OCI-LY1 (cell line): ENCODE measurements at regions not wholly inside any gene's neighbourhood (a gene's known extent, or its start where the extent isn't known, plus 50 kb on each side); places are given as distances from the start of the nearest gene placed in this dataset.

Source experiments
- EZH2 ChIP-seq: fragments of 200-600 bp; sonication (generic), shearing (Covaris generic); IDR thresholded peaks from 2 replicates; pipeline ENCODE4 v1.8.0; 2017; ENCODE audit warnings: borderline replicate concordance, mixed run types, mild to moderate bottlenecking, antibody characterized with exemption, low read length, moderate library complexity, mixed read lengths
- TF ChIP-seq, protein P1 (sequence below): fragments of 200-600 bp; sonication (generic), shearing (Covaris generic); IDR thresholded peaks from 2 replicates; pipeline ENCODE4 v1.5.1; 2017; ENCODE audit warnings: mild to moderate bottlenecking, antibody characterized with exemption, low read length, moderate library complexity, mixed read lengths

DNA sequence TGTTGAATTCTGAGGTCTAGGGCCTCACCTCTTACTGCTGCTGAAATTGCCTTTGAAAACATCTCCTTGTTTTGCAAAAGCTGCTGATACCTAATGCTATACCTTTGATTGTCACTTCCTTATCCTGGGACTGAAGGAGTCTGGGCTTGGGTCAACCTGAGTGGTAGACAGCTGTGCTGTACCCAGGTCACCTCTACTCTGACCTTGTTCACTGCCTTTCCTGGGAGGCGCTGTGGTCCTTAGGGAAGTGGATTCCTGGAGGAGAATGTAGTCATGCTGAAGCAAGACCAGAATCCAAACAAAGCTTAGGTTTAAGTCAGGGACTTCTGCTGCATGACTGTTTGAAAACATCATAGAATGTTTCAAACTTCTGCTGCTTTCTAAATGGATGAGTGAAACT, 191.4 kb downstream of the SNAPC1 start:
- TF ChIP-seq, protein P1, sequence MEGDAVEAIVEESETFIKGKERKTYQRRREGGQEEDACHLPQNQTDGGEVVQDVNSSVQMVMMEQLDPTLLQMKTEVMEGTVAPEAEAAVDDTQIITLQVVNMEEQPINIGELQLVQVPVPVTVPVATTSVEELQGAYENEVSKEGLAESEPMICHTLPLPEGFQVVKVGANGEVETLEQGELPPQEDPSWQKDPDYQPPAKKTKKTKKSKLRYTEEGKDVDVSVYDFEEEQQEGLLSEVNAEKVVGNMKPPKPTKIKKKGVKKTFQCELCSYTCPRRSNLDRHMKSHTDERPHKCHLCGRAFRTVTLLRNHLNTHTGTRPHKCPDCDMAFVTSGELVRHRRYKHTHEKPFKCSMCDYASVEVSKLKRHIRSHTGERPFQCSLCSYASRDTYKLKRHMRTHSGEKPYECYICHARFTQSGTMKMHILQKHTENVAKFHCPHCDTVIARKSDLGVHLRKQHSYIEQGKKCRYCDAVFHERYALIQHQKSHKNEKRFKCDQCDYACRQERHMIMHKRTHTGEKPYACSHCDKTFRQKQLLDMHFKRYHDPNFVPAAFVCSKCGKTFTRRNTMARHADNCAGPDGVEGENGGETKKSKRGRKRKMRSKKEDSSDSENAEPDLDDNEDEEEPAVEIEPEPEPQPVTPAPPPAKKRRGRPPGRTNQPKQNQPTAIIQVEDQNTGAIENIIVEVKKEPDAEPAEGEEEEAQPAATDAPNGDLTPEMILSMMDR: no peak
- no peak for TF ChIP-seq EZH2
